Prostate gland (tissue), 2 donors: ENCODE measurements at regions not wholly inside any gene's neighbourhood (a gene's known extent, or its start where the extent isn't known, plus 50 kb on each side); places are given as distances from the start of the nearest gene placed in this dataset.

Experiments
- DNase-seq: peaks from one replicate; pipeline ENCODE4 v3.0.0-alpha.2; 2019; ENCODE audit warnings: low spot score
- H3K27ac ChIP-seq, 2 donors: fragments of 200-600 bp; sonication (generic); 2 replicates each; pipeline ENCODE4 v1.5.1; 2017 to 2019
- H3K27me3 ChIP-seq: fragments of 200-600 bp; sonication (generic); replicated peaks from 2 replicates; pipeline ENCODE4 v1.5.1; 2019; ENCODE audit not compliant: insufficient read depth
- H3K36me3 ChIP-seq, 2 donors: fragments of 200-600 bp; sonication (generic); 1 replicate in 1 of 2; 2 replicates in 1 of 2; pipeline versions ENCODE4 v1.5.1 to v1.8.1; 2017 to 2019
- H3K4me1 ChIP-seq: fragments of 200-600 bp; sonication (generic); replicated peaks from 2 replicates; pipeline ENCODE4 v1.5.1; 2019
- H3K4me3 ChIP-seq, 2 donors: fragments of 200-600 bp; sonication (generic); 2 replicates each; pipeline ENCODE4 v1.5.1; 2017 to 2019
- H3K9me3 ChIP-seq: fragments of 200-600 bp; sonication (generic); 2 replicates; pipeline ENCODE4 v1.5.1; 2017
- CTCF ChIP-seq, 4 experiments: fragments of 200-600 bp in 2 of 4; fragments of 450-650 bp in 2 of 4; sonication (generic) in 2 of 4; IDR thresholded peaks; 1 replicate in 3 of 4; 2 replicates in 1 of 4; pipeline ENCODE4 v1.5.1; 2016 to 2019; ENCODE audit warnings: antibody characterized with exemption in 4 of 4, mild to moderate bottlenecking in 2 of 4, moderate library complexity in 2 of 4
- POLR2A ChIP-seq: fragments of 450-650 bp; IDR thresholded peaks from one replicate; pipeline ENCODE4 v1.6.1; 2016; ENCODE audit warnings: antibody characterized with exemption, mild to moderate bottlenecking
- POLR2AphosphoS5 ChIP-seq: sonication (generic); formaldehyde crosslinking; IDR thresholded peaks from one replicate; pipeline ENCODE4 v1.6.1; 2017; ENCODE audit warnings: antibody characterized with exemption
- WGBS: methylation state at CpG from one replicate; pipeline ENCODE4 v1.1.5; 2018; 5-methylcytosine and 5-hydroxymethylcytosine counted together
- intact Hi-C: fragments of 100-400 bp; cut with DNase I; formaldehyde crosslinking; loops from one replicate; pipeline ENCODE4 v1.14.2; 2022

DNA sequence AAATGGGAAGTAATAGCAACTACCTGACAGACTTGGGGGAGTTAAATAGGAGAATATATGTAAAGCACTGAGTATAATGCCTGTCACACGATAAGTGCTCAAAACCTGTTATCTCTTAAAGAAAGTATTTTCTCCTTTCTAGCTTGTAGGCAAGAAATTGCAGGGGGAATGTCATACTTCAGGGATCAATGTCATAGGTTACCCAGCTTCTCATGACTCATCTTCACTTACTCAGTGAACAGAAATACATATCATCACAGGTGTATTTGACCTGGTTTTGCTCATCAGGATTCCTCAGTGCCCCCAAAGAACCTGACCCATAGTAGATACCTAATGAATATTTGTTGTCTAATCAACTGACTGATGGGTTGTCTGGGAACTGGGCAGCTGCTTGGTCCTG, 285.0 kb upstream of the ATP2B1 start:
- no peak for DNase-seq
- no peaks in the 10 kb centered on the region for H3K4me1 ChIP-seq
- H3K27ac ChIP-seq, result no peak overlapping the region
- H3K36me3 ChIP-seq, result no peaks in the 10 kb centered on the region
- 97% methylated on average over 1 of the region's 1 CpG for WGBS
- no peak overlapping the region for H3K4me3 ChIP-seq
- H3K27me3 ChIP-seq, result no peaks in the 10 kb centered on the region
- no peaks in the 10 kb centered on the region for H3K9me3 ChIP-seq
- intact Hi-C loops, result no loop called here
- TF ChIP-seq POLR2AphosphoS5, result no peak
- no peak for TF ChIP-seq POLR2A
- TF ChIP-seq CTCF (IDR thresholded peaks at IDR 0.05), result no peak

- H3K9me3 ChIP-seq, result no peaks in the 10 kb centered on the region
- no peaks in the 10 kb centered on the region for H3K4me1 ChIP-seq
- intact Hi-C loops, result no loop called here
- TF ChIP-seq CTCF (IDR thresholded peaks at IDR 0.05) (no peak), POLR2A (no peak), POLR2AphosphoS5 (no peak)
- no peak for DNase-seq
- H3K27me3 ChIP-seq, result no peaks in the 10 kb centered on the region
- 68% methylated on average over 2 of the region's 2 CpGs for WGBS
- no peak overlapping the region for H3K4me3 ChIP-seq
- no peaks in the 10 kb centered on the region for H3K36me3 ChIP-seq
- no peak overlapping the region for H3K27ac ChIP-seq
Measured at GRCh38 chr12:89992668-89993451, 284.2 kb upstream of the ATP2B1 start.

DNA sequence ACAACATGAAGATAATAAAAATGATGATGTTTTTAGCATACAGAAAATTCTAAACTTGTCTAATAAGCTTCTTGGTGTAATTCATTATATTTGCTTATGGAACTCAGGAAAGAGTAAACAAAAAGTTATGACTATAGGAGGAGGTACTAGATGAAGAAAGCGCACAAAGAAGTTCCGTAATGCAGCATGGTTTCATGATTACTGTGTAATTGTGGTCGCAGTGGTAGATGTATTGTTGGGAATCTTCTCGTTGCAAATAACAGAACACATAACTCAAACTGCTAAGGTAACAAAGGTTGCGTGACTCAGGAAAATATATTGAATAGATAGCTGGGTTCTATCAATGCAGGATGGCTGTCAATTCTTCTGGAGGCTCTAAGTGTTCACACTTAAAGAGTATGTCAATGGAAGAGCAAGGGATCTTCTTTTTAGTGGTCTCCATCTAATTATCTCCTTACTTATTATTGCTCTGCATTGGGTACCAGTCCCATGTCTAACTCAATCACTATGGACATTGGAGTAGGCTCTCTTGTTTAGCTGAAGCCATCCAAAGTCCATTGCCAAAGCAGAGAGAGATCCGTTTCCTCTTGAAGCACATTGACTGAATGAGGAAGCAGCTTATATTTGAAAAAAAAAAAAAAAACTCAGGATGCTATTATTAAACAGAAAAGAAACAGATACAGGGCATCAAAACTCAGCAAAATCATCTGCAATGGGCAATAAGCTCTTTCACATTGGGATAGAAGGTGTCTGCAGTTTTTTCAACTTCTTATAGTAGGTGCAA, 283.4 kb upstream of the ATP2B1 start:
- TF ChIP-seq POLR2AphosphoS5, result no peak
- TF ChIP-seq CTCF (IDR thresholded peaks at IDR 0.05), result no peak
- TF ChIP-seq POLR2A, result no peak
- H3K36me3 ChIP-seq, result no peaks in the 10 kb centered on the region
- intact Hi-C loops, result no loop called here
- H3K27me3 ChIP-seq, result no peaks in the 10 kb centered on the region
- no peak overlapping the region for H3K27ac ChIP-seq
- no peaks in the 10 kb centered on the region for H3K4me1 ChIP-seq
- H3K9me3 ChIP-seq, result no peaks in the 10 kb centered on the region
- WGBS, result 90% methylated on average over 6 of the region's 6 CpGs
- DNase-seq, result no peak
- no peak overlapping the region for H3K4me3 ChIP-seq

DNA sequence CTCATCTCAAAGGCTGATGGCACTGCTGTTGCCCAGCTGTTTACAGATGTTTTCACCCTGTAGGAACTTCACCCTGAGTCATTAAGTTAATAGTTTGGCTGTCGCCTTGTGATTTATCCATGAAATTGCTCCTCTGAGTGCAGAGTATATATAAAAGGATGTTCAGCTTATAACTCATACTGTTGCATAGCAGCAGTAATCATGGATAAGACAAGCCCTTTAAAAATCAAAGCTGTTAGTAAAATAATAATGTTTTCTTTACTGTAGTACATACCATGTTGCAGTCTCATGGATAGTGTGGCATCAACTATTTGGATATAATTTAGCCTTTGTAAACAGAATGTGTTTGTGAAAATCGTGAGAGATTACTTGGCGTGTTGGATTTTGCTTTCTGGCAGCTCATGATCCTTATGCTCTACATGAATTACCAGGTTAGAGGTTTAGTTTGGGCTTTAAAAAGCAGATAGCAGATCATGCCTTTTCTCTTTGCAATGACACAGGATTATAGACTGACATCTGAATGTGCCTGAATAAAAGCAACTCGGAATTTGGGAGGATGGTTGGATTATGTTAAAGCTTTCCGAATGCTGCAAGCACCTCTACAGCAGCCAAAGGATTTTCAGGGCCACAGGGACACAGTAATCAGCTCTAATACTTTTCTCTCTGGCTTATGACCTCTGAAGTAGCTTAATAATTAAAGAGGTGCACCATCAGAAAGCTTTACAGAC, 279.7 kb upstream of the ATP2B1 start:
- intact Hi-C loops, result no loop called here
- Histone ChIP-seq H3K4me1 (no peaks in the 10 kb centered on the region), H3K9me3 (no peaks in the 10 kb centered on the region), H3K27me3 (no peaks in the 10 kb centered on the region), H3K36me3 (no peaks in the 10 kb centered on the region), H3K27ac (no peak overlapping the region), H3K4me3 (no peak overlapping the region)
- DNase-seq, result no peak
- TF ChIP-seq POLR2A, result no peak
- no peak for TF ChIP-seq CTCF (IDR thresholded peaks at IDR 0.05)
- no peak for TF ChIP-seq POLR2AphosphoS5
- WGBS, result 85% methylated on average over 5 of the region's 5 CpGs
